ENCODE measurements at regions not wholly inside any gene's neighbourhood (a gene's known extent, or its start where the extent isn't known, plus 50 kb on each side); places are given as distances from the start of the nearest gene placed in this dataset.
"Not testable (repeated sequence)": the region's sequence is repeated elsewhere in the genome, so short reads cannot be mapped to it uniquely, and the experiment has no call there.

DNA sequence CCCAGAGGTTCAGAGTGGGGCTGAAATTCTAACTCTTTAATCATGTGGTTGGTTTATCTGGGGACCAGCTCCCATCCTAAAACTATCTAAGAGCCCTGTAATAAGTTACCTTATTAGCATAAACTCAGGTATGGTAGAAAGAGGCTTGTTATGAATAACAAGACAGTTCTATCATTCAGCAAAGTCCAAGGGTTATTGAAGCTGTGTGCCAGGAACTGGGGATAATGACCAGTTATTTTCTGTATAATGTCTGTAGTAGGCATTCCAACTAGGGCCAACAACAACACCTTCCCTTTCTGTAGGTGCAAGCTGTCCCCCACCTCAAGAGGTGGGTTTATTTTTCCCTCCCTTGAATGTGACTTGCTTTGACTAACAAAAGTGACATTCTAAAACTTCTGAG is 170.1 kb downstream of the CD83 start:
- Histone ChIP-seq H3K9ac (ENCODE audit: low read depth in 1 of 3, low read length in 3 of 3) (no peak overlapping the region), H3K27me3 (ENCODE audit: control insufficient read depth in 3 of 3, insufficient read depth in 3 of 3, low read length in 3 of 3) (peaks cover 0 to 3% (median 0%) of the 10 kb centered on the region in 3 donors), H3K4me3 (ENCODE audit: low read length in 3 of 3) (no peak overlapping the region)

DNA sequence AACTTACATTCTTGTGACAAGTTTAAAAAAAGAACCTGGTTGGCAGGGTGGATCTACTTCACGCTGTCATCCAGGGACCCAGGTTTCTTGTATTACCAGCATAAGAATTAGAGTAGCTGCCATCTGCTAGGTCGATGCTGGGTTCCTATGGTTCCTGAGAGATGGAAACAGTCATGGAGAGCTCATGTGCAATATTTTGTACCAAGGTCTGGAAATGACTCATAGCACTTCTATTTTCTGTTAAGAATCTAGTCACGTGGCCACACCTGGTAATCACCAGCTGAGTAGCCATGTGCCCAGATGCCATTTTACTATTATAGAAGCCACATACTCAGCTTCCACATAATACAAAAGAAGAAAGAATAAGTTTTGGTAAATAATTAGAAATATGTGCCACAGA is 171.3 kb downstream of the CD83 start:
- no peaks in the 10 kb centered on the region for H3K36me3 ChIP-seq (ENCODE audit: control insufficient read depth in 3 of 3, insufficient read depth in 3 of 3, low read length in 3 of 3)
- no peak overlapping the region for H3K9ac ChIP-seq (ENCODE audit: low read depth in 1 of 3, low read length in 3 of 3)
- peaks cover 0 to 2% (median 0%) of the 10 kb centered on the region in 3 donors for H3K9me3 ChIP-seq (ENCODE audit: control insufficient read depth in 3 of 3, low read length in 3 of 3)
- no peak overlapping the region for H3K27ac ChIP-seq (ENCODE audit: low read depth, low read length)
- H3K4me1 ChIP-seq (ENCODE audit: control insufficient read depth in 3 of 3, insufficient read depth in 3 of 3, low read length in 3 of 3) = peaks cover 0 to 2% (median 0%) of the 10 kb centered on the region in 3 donors
- H3K4me3 ChIP-seq (ENCODE audit: low read length in 3 of 3) = no peak overlapping the region
- H3K27me3 ChIP-seq (ENCODE audit: control insufficient read depth in 3 of 3, insufficient read depth in 3 of 3, low read length in 3 of 3) = peaks cover 0 to 5% (median 0%) of the 10 kb centered on the region in 3 donors

More for the DNA sequence above, 170.1 kb downstream of the CD83 start:
- Histone ChIP-seq H3K36me3 (ENCODE audit: control insufficient read depth in 3 of 3, insufficient read depth in 3 of 3, low read length in 3 of 3) (no peaks in the 10 kb centered on the region), H3K4me1 (ENCODE audit: control insufficient read depth in 3 of 3, insufficient read depth in 3 of 3, low read length in 3 of 3) (peaks cover 0 to 2% (median 0%) of the 10 kb centered on the region in 3 donors), H3K27ac (ENCODE audit: low read depth, low read length) (no peak overlapping the region), H3K9me3 (ENCODE audit: control insufficient read depth in 3 of 3, low read length in 3 of 3) (peaks cover 0 to 2% (median 0%) of the 10 kb centered on the region in 3 donors)

DNA sequence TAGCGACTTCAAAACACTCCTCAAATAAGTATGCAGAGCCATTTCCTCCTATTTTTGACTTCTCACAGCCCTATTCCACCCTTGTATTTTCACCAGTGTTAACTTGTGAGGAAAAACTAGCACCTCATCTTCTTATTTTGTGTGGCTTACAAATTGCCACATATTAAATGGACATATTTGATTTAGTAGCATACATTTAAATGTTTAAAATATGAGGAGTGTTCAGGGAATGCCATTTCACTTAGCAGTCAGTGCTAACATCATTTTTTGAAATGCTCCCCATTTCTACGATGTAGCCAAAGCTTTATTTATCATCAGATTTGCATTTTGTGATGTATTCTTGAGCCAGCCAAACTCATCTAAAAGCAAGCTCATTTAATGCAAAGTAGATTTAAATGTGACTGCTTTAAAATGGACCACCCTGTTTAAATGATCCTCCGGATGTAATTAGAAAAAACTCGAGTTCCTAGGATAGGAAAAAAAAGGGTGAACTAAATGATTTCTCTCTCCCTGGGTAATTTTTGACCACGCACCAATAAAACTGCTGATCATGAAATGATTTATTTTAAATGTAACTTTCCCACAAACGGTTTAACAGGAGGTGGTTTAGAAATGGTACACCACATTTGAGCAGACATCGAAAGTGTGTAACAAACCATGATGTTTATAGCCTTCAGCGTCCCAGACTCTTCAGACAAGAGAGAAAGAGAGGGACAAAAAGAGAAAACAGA is 172.6 kb downstream of the CD83 start:
- peaks cover 0 to 2% (median 0%) of the 10 kb centered on the region in 3 donors for H3K4me1 ChIP-seq (ENCODE audit: control insufficient read depth in 3 of 3, insufficient read depth in 3 of 3, low read length in 3 of 3)
- no peak overlapping the region for H3K9ac ChIP-seq (ENCODE audit: low read depth in 1 of 3, low read length in 3 of 3)

DNA sequence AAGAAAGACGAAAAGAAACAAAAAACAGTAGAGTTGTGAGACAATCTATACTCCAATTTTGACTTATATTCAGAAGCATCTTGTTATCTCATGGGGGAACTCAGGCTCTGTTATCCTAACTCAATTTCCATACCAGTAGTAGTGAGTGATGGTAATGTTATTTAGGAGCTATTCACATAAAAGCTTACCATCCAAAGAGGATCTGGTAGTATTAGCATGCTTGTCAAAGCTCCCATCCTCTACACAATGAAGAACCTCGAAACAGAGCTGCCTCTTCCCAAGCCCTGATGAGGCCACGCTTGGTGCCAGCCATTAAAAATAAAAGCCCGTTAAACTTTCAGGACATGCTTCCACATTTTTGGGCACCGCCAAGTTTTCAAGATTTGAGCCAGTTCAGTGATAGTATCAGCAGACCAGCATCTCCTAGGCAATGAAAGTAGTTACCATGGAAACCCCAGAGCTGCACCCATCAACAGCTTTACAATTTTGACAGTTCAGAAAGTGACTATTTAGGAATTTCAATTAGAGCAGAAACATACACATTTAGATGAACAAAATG is 173.3 kb downstream of the CD83 start:
- H3K4me1 ChIP-seq (ENCODE audit: control insufficient read depth in 3 of 3, insufficient read depth in 3 of 3, low read length in 3 of 3) = peaks cover 0 to 2% (median 0%) of the 10 kb centered on the region in 3 donors
- no peak overlapping the region for H3K27ac ChIP-seq (ENCODE audit: low read depth, low read length)
- H3K27me3 ChIP-seq (ENCODE audit: control insufficient read depth in 3 of 3, insufficient read depth in 3 of 3, low read length in 3 of 3) = peaks cover 0 to 5% (median 0%) of the 10 kb centered on the region in 3 donors
- H3K9me3 ChIP-seq (ENCODE audit: control insufficient read depth in 3 of 3, low read length in 3 of 3) = peaks cover 0 to 2% (median 0%) of the 10 kb centered on the region in 3 donors
- no peaks in the 10 kb centered on the region for H3K36me3 ChIP-seq (ENCODE audit: control insufficient read depth in 3 of 3, insufficient read depth in 3 of 3, low read length in 3 of 3)
- no peak overlapping the region for H3K4me3 ChIP-seq (ENCODE audit: low read length in 3 of 3)
- no peak overlapping the region for H3K9ac ChIP-seq (ENCODE audit: low read depth in 1 of 3, low read length in 3 of 3)

More for the DNA sequence above, 172.6 kb downstream of the CD83 start:
- Histone ChIP-seq H3K4me3 (ENCODE audit: low read length in 3 of 3) (no peak overlapping the region), H3K27ac (ENCODE audit: low read depth, low read length) (no peak overlapping the region), H3K9me3 (ENCODE audit: control insufficient read depth in 3 of 3, low read length in 3 of 3) (peaks cover 0 to 2% (median 0%) of the 10 kb centered on the region in 3 donors), H3K36me3 (ENCODE audit: control insufficient read depth in 3 of 3, insufficient read depth in 3 of 3, low read length in 3 of 3) (no peaks in the 10 kb centered on the region), H3K27me3 (ENCODE audit: control insufficient read depth in 3 of 3, insufficient read depth in 3 of 3, low read length in 3 of 3) (peaks cover 0 to 5% (median 0%) of the 10 kb centered on the region in 3 donors)

DNA sequence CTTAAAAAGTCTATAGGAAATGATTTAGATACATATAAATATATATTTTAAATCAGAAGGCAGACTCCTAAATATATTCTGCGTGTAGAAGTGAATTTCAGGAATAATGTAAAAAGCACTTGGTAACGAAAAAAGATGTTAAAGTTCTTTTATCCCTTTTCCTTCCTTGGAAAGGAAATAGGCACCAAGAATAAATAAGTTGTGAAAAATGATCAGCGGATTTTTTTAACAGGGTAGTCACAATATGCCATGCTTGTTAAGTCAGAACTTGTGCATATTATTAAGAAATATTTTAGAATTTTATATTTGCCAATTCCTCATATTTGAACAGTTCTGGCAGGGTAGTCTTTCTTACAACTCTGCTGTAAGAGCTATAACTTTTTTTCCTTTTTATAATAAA is 173.8 kb downstream of the CD83 start:
- Histone ChIP-seq H3K4me3 (ENCODE audit: low read length in 3 of 3) (no peak overlapping the region), H3K9me3 (ENCODE audit: control insufficient read depth in 3 of 3, low read length in 3 of 3) (peaks cover 0 to 2% (median 0%) of the 10 kb centered on the region in 3 donors), H3K9ac (ENCODE audit: low read depth in 1 of 3, low read length in 3 of 3) (no peak overlapping the region), H3K27ac (ENCODE audit: low read depth, low read length) (no peak overlapping the region), H3K36me3 (ENCODE audit: control insufficient read depth in 3 of 3, insufficient read depth in 3 of 3, low read length in 3 of 3) (no peaks in the 10 kb centered on the region), H3K4me1 (ENCODE audit: control insufficient read depth in 3 of 3, insufficient read depth in 3 of 3, low read length in 3 of 3) (no peaks in the 10 kb centered on the region), H3K27me3 (ENCODE audit: control insufficient read depth in 3 of 3, insufficient read depth in 3 of 3, low read length in 3 of 3) (peaks cover 0 to 5% (median 0%) of the 10 kb centered on the region in 3 donors)

DNA sequence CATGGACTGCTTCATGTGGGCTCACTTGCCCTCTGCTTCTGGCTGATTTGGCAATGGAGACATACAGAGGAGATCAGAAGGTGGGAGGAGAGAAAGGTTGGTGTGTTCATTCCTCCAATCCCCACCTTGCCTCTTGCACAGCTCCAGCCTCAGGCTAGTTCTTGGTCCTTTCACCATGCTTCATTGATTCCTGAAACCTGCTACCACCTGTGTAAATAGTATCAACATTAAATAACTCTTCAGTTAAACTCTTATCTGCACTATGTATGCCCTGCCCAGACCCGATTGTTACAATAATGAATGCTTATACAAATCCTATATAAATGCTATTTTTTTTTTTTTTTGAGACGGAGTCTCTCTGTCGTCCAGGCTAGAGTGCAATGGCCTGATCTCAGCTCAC is 174.5 kb downstream of the CD83 start:
- H3K4me1 ChIP-seq (ENCODE audit: control insufficient read depth in 3 of 3, insufficient read depth in 3 of 3, low read length in 3 of 3) = no peaks in the 10 kb centered on the region
- no peaks in the 10 kb centered on the region for H3K36me3 ChIP-seq (ENCODE audit: control insufficient read depth in 3 of 3, insufficient read depth in 3 of 3, low read length in 3 of 3)
- H3K27me3 ChIP-seq (ENCODE audit: control insufficient read depth in 3 of 3, insufficient read depth in 3 of 3, low read length in 3 of 3) = peaks cover 0 to 5% (median 0%) of the 10 kb centered on the region in 3 donors
- H3K4me3 ChIP-seq (ENCODE audit: low read length in 3 of 3) = no peak overlapping the region
- H3K9ac ChIP-seq (ENCODE audit: low read depth in 1 of 3, low read length in 3 of 3) = no peak overlapping the region
- H3K27ac ChIP-seq (ENCODE audit: low read depth, low read length) = no peak overlapping the region
- peaks cover 0 to 2% (median 0%) of the 10 kb centered on the region in 3 donors for H3K9me3 ChIP-seq (ENCODE audit: control insufficient read depth in 3 of 3, low read length in 3 of 3)

DNA sequence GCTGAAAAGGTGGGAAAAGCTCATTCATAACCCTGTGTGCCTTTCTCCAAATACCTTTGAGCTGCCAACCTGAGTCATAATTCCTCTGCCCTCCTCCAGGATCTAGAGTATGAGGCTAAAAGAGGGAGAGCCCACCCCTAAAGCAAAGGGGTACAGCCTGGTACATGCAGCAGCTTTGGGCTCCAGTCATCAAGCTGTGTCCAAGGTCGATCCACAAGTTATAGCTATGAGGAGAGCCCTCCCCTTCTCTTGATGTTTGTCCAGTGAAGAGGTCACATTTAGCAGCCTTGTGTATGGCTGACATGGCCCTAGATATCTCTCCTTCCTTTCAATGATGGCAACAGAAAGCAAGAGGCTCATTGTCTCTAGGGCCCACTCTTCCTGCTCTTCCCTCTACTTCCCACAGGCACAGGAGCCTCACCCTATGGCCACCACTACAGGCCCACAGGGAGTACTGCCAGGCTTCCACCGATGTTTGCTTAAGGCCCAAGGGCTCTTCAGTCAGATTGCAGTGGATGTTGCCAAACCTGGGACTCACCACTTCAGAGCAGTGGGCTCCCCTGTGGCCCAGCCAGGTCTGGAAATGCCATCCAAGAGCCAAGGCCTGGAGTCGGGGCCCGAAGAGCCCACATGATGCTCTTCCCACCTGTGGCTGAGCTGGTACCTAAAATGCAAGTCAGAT is 176.8 kb downstream of the CD83 start:
- no peaks in the 10 kb centered on the region for H3K36me3 ChIP-seq (ENCODE audit: control insufficient read depth in 3 of 3, insufficient read depth in 3 of 3, low read length in 3 of 3)
- no peaks in the 10 kb centered on the region for H3K9me3 ChIP-seq (ENCODE audit: control insufficient read depth in 3 of 3, low read length in 3 of 3)
- no peak overlapping the region for H3K9ac ChIP-seq (ENCODE audit: low read depth in 1 of 3, low read length in 3 of 3)

DNA sequence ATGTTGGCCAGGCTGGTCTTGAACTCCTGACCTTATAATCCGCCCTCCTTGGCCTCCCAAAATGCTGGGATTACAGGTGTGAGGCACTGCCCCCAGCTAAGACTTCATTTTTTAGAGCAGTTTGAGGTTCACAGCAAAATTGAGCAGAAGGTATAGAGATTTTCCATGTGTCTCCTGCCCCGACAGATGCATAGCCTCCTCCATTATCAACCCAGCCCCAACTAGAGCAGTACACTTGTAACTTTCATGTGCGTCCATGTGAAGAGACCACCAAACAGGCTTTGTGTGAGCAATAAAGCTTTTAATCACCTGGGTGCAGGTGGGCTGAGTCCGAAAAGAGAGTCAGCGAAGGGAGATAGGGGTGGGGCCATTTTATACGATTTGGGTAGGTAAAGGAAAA is 179.1 kb downstream of the CD83 start:
- not testable (repeated sequence) for H3K9me3 ChIP-seq (ENCODE audit: control insufficient read depth in 3 of 3, low read length in 3 of 3); H3K27me3 ChIP-seq (ENCODE audit: control insufficient read depth in 3 of 3, insufficient read depth in 3 of 3, low read length in 3 of 3); H3K36me3 ChIP-seq (ENCODE audit: control insufficient read depth in 3 of 3, insufficient read depth in 3 of 3, low read length in 3 of 3); H3K9ac ChIP-seq (ENCODE audit: low read depth in 1 of 3, low read length in 3 of 3); H3K4me3 ChIP-seq (ENCODE audit: low read length in 3 of 3); H3K4me1 ChIP-seq (ENCODE audit: control insufficient read depth in 3 of 3, insufficient read depth in 3 of 3, low read length in 3 of 3); H3K27ac ChIP-seq (ENCODE audit: low read depth, low read length)

More for the DNA sequence above, 176.8 kb downstream of the CD83 start:
- peaks cover 0 to 5% (median 0%) of the 10 kb centered on the region in 3 donors for H3K27me3 ChIP-seq (ENCODE audit: control insufficient read depth in 3 of 3, insufficient read depth in 3 of 3, low read length in 3 of 3)
- H3K27ac ChIP-seq (ENCODE audit: low read depth, low read length) = no peak overlapping the region
- H3K4me1 ChIP-seq (ENCODE audit: control insufficient read depth in 3 of 3, insufficient read depth in 3 of 3, low read length in 3 of 3) = no peaks in the 10 kb centered on the region
- no peak overlapping the region for H3K4me3 ChIP-seq (ENCODE audit: low read length in 3 of 3)

DNA sequence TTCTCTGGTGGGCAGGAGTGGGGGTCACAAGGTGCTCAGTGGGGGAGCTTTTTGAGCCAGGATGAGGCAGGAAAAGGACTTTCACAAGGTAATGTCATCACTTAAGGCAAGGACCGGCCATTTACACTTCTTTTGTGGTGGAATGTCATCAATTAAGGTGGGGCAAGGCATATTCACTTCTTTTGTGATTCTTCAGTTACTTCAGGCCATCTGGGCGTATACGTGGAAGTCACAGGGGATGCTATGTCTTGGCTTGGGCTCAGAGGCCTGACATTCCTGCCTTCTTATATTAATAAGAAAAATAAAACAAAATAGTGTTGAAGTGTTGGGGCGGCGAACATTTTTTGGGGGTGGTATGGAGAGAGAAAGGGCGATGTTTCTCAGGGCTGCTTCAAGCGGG is 179.5 kb downstream of the CD83 start:
- H3K27ac ChIP-seq (ENCODE audit: low read depth, low read length); H3K4me3 ChIP-seq (ENCODE audit: low read length in 3 of 3); H3K9ac ChIP-seq (ENCODE audit: low read depth in 1 of 3, low read length in 3 of 3); H3K4me1 ChIP-seq (ENCODE audit: control insufficient read depth in 3 of 3, insufficient read depth in 3 of 3, low read length in 3 of 3); H3K27me3 ChIP-seq (ENCODE audit: control insufficient read depth in 3 of 3, insufficient read depth in 3 of 3, low read length in 3 of 3); H3K9me3 ChIP-seq (ENCODE audit: control insufficient read depth in 3 of 3, low read length in 3 of 3); H3K36me3 ChIP-seq (ENCODE audit: control insufficient read depth in 3 of 3, insufficient read depth in 3 of 3, low read length in 3 of 3): not testable (repeated sequence)

DNA sequence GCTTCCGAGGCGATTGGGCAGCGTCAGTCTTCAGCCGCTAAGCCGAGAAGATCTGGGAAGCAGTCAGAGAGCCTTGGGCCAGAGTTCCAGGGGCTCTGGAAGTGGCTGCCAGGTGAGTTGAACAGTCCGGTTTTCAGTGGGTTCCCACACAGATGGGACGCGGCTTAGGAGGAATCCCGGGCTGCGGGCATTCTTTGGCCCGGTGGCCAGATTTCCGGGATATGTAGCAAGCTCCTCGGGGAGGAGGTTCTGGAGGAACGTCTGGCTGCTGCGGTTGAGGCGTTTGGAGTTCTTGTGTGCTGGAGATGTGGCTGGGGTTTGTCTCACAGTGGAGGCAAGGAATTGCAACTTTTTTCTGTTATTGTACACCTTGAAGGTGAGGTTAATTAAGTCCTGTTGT is 182.6 kb downstream of the CD83 start:
- not testable (repeated sequence) for H3K9ac ChIP-seq (ENCODE audit: low read depth in 1 of 3, low read length in 3 of 3); H3K36me3 ChIP-seq (ENCODE audit: control insufficient read depth in 3 of 3, insufficient read depth in 3 of 3, low read length in 3 of 3); H3K27me3 ChIP-seq (ENCODE audit: control insufficient read depth in 3 of 3, insufficient read depth in 3 of 3, low read length in 3 of 3); H3K27ac ChIP-seq (ENCODE audit: low read depth, low read length); H3K4me3 ChIP-seq (ENCODE audit: low read length in 3 of 3); H3K4me1 ChIP-seq (ENCODE audit: control insufficient read depth in 3 of 3, insufficient read depth in 3 of 3, low read length in 3 of 3); H3K9me3 ChIP-seq (ENCODE audit: control insufficient read depth in 3 of 3, low read length in 3 of 3)
